ENCODE measurements at regions not wholly inside any gene's neighbourhood (a gene's known extent, or its start where the extent isn't known, plus 50 kb on each side); places are given as distances from the start of the nearest gene placed in this dataset.

DNA sequence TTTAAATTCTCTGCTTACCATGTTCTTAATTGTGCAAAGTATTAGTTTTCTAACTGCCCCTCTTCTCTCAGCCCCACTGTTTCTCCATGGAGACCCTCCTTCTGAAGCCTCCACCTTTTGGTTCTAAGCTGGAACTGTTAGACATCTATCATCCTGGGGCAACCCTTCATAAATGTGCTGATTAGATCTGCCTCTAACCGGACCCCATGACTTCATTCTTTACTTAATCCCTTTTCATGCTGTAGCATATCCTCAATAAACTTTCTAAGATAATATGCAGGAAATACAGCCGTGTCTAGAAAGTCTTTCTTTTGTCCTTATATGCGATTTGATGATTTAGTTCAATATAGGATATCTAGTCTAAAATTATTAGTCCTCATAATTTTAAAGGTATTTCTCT is 1020.1 kb downstream of the ADGRL2 start:
- H3K27ac Mint-ChIP-seq: no peak overlapping the region
- peaks cover 3% of the 10 kb centered on the region for H3K9me3 Mint-ChIP-seq
- no peaks in the 10 kb centered on the region for H3K36me3 Mint-ChIP-seq
- no peak for ATAC-seq
- no peaks in the 10 kb centered on the region for H3K27me3 Mint-ChIP-seq
- H3K4me3 Mint-ChIP-seq: no peak overlapping the region
- H3K4me1 Mint-ChIP-seq: peaks cover 8% of the 10 kb centered on the region

DNA sequence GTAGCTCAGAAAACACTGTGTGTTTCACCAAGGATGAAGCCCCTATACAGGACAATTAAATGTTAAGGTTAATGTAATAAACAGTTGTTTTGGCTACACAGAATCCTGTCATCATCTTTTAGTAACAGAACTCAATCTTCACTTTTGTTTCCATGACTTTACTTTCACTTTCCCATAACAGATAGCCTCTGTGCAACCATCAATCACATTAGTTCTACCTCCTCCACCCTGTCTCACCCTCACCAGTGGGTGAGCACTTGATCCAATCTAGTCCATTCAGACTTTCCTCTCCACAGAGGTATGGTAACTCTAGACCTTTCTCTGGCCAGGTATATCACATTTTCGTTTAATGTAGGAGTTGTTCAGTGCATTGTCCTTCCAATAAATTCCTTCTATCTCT is 1018.5 kb downstream of the ADGRL2 start:
- Mint-ChIP-seq H3K9me3 (peaks cover 3% of the 10 kb centered on the region), H3K36me3 (no peaks in the 10 kb centered on the region), H3K27me3 (no peaks in the 10 kb centered on the region), H3K27ac (no peak overlapping the region), H3K4me1 (peaks cover 8% of the 10 kb centered on the region), H3K4me3 (no peak overlapping the region)
- ATAC-seq: no peak

DNA sequence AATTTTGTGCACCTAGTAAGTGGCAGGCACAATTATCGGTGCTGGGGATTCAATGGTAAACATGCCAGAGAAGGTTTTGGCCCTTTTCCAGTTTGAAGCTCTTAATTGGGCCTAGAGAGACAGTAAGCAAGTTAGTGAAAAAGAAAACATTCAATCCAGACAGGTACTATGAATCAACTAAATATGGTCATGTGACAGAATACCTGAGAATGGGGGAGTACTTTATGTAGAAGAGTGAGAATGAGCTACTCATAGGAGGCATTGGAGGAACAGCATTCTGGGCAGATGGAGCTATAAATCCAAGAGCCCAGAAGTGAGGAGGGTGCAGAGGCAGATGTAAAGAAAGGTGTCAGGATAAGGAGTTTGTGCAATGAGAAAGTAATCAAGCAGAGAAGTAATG is 1017.9 kb downstream of the ADGRL2 start:
- Mint-ChIP-seq H3K9me3 (peaks cover 3% of the 10 kb centered on the region), H3K27ac (no peak overlapping the region), H3K27me3 (no peaks in the 10 kb centered on the region), H3K36me3 (no peaks in the 10 kb centered on the region), H3K4me3 (no peak overlapping the region), H3K4me1 (peaks cover 8% of the 10 kb centered on the region)
- ATAC-seq: no peak

DNA sequence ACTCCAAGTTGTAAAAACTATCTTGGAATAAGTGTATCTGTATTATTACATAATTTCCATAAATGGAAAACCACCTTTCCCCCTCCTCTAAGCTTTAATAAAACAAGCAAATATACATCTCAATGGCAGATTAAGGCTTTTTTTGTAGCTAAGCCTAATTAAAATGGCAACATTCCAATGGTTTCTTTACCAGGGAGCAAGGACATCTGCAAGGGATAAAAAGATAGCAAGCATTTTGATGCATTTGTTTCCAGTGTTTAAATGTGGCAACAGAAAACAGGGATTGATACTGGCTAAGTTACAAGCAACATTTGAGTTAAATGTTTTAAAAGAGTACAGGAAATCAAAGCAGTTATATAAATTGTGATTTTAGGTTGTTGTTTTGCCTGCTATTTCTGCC is 1012.7 kb downstream of the ADGRL2 start:
- H3K36me3 Mint-ChIP-seq: no peaks in the 10 kb centered on the region
- ATAC-seq: no peak
- no peaks in the 10 kb centered on the region for H3K4me1 Mint-ChIP-seq
- H3K27ac Mint-ChIP-seq: no peak overlapping the region
- H3K9me3 Mint-ChIP-seq: peaks cover 3% of the 10 kb centered on the region
- H3K27me3 Mint-ChIP-seq: no peaks in the 10 kb centered on the region
- no peak overlapping the region for H3K4me3 Mint-ChIP-seq

DNA sequence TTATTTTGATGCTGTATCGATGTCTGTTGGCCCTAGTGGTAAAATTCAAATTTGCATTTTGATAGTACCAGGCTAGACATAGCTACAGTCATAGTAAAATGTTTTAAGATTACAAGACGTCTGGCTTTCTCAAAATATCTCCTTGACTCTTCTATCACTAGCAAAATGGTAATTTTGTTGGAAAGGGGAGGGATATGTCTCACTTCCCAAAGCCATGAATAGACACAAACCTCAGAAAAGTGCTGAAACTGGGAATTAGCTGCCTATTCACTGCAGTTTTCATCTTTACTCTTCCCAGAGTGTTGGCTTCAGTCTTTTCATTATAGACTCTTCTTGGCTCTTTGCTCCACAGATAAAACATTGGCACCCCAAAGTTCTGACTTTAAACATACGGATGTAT is 1009.9 kb downstream of the ADGRL2 start:
- Mint-ChIP-seq H3K36me3 (no peaks in the 10 kb centered on the region), H3K27me3 (no peaks in the 10 kb centered on the region), H3K9me3 (no peaks in the 10 kb centered on the region), H3K27ac (no peak overlapping the region), H3K4me3 (no peak overlapping the region), H3K4me1 (no peaks in the 10 kb centered on the region)
- ATAC-seq: no peak

DNA sequence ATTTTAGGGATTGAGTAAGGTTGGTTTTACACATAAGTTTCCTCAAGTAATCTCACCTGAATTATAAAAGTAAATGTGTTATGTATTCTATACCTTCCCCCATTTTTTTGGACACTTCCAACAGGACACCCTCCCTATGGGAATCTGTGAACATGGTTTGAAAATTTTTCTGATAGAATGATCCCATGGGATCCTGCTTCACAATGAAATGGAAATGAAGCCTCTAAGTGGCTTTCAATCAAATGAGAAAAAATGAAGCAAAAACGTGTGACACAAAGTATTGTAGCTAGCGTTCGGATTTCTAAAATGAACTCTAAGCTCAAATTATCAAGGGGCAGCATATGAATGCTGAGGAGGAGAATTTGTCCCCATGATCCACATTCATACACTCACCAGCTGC is 1006.8 kb downstream of the ADGRL2 start:
- H3K4me1 Mint-ChIP-seq: no peaks in the 10 kb centered on the region
- H3K27me3 Mint-ChIP-seq: no peaks in the 10 kb centered on the region
- H3K9me3 Mint-ChIP-seq: no peaks in the 10 kb centered on the region
- no peak overlapping the region for H3K4me3 Mint-ChIP-seq
- no peak overlapping the region for H3K27ac Mint-ChIP-seq
- H3K36me3 Mint-ChIP-seq: no peaks in the 10 kb centered on the region
- no peak for ATAC-seq

DNA sequence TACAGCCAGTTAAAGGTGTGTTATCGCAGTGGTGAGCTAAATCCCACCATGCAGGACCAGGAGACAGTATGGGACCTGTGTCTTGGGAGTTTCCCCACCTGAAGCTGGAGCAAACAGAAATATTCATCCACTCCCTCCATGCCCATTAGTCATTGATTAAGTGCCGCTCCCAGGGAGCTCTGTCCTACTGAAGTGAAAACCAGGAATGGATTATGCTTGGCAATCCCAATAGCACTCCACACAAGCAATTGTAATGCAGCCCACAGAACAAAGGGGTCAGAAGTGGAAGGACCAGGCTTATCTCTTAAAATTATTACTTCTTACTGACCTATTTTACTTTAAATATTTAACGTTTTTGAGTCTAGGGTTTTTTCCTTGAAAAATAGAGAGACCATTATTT is 1005.4 kb downstream of the ADGRL2 start:
- no peak for ATAC-seq
- H3K36me3 Mint-ChIP-seq: no peaks in the 10 kb centered on the region
- H3K4me1 Mint-ChIP-seq: no peaks in the 10 kb centered on the region
- no peak overlapping the region for H3K27ac Mint-ChIP-seq
- no peaks in the 10 kb centered on the region for H3K27me3 Mint-ChIP-seq
- H3K9me3 Mint-ChIP-seq: no peaks in the 10 kb centered on the region
- H3K4me3 Mint-ChIP-seq: no peak overlapping the region

DNA sequence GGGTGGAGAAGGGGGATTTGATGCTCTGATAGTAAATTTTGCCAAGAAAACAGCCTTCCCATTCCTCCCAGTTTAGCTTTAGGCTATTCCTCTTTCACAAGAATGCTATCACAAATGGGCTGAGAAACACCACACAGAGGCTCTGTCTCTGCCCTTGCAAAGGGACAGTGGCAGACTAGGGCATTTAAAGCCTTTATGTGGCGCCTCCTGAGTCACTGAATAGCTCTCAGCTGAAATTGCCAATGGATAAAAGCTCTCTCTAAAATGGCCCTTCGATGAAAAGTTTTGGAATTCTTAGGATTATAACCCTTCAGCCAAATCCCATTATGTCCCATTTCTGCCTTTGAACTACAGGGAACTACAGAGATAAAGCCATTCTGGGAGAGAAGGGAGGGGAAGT is 1000.4 kb downstream of the ADGRL2 start:
- H3K4me3 Mint-ChIP-seq: no peak overlapping the region
- no peak for ATAC-seq

DNA sequence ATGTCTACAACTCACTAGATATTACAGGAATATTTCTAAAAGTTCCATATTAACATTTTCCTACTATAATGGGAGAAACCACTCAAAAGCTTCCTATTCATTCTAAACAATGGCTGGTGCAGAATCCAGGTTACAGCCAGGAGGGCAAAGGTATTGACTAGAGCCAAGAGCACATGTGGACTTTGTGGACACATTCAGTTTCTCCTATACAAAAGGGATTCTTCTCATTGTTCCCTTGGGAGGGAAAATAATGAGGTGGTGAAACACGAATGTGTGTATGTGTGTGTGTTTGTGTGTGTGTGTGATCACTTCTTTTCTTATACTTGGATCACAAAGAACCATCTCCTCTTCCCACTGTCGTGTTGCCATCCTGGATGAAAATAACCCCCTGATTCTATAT is 1000.0 kb downstream of the ADGRL2 start:
- H3K4me1 Mint-ChIP-seq: no peaks in the 10 kb centered on the region
- H3K4me3 Mint-ChIP-seq: no peak overlapping the region
- peaks cover 7% of the 10 kb centered on the region for H3K9me3 Mint-ChIP-seq
- no peaks in the 10 kb centered on the region for H3K27me3 Mint-ChIP-seq
- no peak for ATAC-seq
- H3K27ac Mint-ChIP-seq: no peak overlapping the region
- no peaks in the 10 kb centered on the region for H3K36me3 Mint-ChIP-seq

More for the DNA sequence above, 1000.4 kb downstream of the ADGRL2 start:
- Mint-ChIP-seq H3K27ac (no peak overlapping the region), H3K9me3 (peaks cover 7% of the 10 kb centered on the region), H3K36me3 (no peaks in the 10 kb centered on the region), H3K4me1 (no peaks in the 10 kb centered on the region), H3K27me3 (no peaks in the 10 kb centered on the region)

DNA sequence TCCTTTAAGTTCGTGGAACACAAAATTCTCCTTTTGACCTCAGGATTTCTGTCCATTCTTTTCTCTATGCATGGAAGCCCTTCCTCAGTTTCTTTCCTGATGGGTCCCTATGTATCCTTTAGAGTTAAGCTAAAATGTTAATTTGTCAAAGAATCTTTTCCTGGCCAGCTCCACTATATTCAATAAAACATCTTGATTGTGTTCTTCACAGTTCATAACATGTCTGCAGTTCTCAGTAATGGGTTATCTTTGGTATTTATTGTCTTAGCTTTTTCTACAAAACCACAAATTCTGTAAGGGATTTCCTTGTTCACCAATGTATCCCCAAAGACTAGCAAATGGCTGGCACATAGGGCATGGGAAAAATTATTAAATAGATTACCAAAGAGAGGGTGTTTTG is 998.5 kb downstream of the ADGRL2 start:
- H3K9me3 Mint-ChIP-seq: peaks cover 7% of the 10 kb centered on the region
- no peak for ATAC-seq
- no peaks in the 10 kb centered on the region for H3K4me1 Mint-ChIP-seq
- H3K4me3 Mint-ChIP-seq: no peak overlapping the region
- no peaks in the 10 kb centered on the region for H3K27me3 Mint-ChIP-seq
- H3K36me3 Mint-ChIP-seq: no peaks in the 10 kb centered on the region
- no peak overlapping the region for H3K27ac Mint-ChIP-seq

DNA sequence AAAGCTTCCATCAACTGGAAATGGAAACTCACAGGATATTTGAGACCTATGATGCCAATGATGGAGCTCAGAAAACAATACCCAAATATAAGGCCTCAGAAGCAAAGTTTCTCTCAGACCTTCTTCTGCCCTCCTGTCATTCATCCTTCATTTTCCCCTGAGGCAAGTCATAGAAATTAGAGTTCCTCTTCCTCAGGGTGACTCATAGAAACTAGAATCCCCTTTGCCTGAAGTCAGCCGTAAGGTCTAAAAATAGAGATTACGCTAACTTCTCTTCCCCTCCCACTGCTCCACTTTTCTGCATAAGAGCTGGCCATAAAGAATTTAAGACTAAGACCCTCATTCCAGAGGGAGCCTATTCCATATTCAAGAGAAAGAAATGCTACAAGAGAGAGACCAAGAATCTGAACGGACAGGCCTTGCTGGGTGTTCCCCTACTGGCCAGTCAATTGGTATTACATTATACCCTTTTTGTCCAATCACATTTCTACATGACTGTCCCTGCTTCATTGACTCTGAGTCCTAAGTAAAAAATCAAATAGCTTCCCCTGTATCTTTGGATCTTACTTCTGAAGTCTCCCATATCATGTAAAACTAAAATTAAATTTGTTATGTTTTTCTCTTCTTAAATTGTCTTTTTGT is 994.9 kb downstream of the ADGRL2 start:
- Mint-ChIP-seq H3K4me3 (no peak overlapping the region), H3K9me3 (peaks cover 10% of the 10 kb centered on the region), H3K27me3 (no peaks in the 10 kb centered on the region), H3K27ac (no peak overlapping the region), H3K36me3 (no peaks in the 10 kb centered on the region), H3K4me1 (no peaks in the 10 kb centered on the region)
- ATAC-seq: no peak

DNA sequence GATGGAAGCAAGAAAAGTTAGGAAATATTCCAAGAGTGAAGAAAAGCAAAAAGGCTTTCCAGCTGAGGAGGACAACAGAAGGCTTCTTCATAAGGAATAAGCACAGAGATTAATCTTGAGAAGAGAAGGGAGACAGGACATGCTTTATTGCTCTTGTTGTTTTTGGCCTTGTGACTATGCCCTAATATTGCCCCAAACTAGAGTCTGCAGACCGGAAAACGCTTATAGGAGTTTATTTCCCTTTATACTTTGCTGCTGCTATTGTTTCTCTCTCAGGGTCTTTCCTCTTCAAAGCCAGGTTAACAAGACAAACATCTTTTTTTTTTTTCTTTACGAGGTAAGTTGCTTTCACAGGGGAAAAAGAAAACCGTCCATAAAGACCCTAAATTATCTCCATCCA is 991.4 kb downstream of the ADGRL2 start:
- H3K4me3 Mint-ChIP-seq: no peak overlapping the region
- H3K27me3 Mint-ChIP-seq: no peaks in the 10 kb centered on the region
- no peaks in the 10 kb centered on the region for H3K36me3 Mint-ChIP-seq
- no peaks in the 10 kb centered on the region for H3K4me1 Mint-ChIP-seq
- ATAC-seq: no peak
- H3K27ac Mint-ChIP-seq: no peak overlapping the region
- peaks cover 6% of the 10 kb centered on the region for H3K9me3 Mint-ChIP-seq

DNA sequence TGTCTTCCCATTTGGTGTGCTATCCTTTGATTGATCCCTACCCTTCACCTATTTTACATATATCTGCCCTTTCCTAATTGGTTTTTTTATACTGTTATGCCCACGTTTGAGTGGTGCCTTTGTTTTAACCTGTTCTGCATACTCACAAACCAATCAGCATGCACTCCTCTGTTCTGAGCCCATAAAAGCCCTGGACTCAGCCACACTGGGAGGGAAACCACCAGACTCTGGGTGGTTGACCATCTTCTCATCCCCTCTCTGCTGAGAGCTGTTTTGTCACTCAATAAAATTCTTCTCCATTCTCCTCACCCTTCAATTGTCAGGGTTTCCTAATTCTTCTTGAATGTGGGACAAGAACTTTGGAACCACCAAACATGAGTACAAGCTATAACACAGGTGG is 989.8 kb downstream of the ADGRL2 start:
- no peaks in the 10 kb centered on the region for H3K4me1 Mint-ChIP-seq

DNA sequence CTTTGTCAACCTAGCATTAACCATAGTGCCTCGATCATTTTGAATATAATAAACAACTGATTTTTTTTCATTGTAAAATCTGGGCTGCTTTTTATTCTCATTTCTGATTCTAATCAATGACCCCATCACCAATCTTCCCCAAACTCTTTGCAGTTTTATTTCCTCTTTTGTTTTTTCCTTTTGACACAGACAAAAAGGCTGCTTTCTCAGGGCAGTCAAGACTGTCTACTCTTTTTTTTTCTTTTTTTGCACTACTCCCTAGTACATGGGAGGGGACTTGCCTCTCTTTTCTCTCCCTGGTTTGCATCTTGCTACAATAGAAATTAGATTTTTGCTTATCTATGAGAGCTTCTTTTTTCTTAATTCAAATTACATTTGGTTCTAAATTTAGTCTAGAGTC is 987.9 kb downstream of the ADGRL2 start:
- Mint-ChIP-seq H3K4me1 (no peaks in the 10 kb centered on the region), H3K27me3 (no peaks in the 10 kb centered on the region), H3K9me3 (peaks cover 6% of the 10 kb centered on the region), H3K27ac (no peak overlapping the region), H3K36me3 (no peaks in the 10 kb centered on the region), H3K4me3 (no peak overlapping the region)
- ATAC-seq: no peak

More for the DNA sequence above, 989.8 kb downstream of the ADGRL2 start:
- H3K4me3 Mint-ChIP-seq: no peak overlapping the region
- no peaks in the 10 kb centered on the region for H3K27me3 Mint-ChIP-seq
- no peaks in the 10 kb centered on the region for H3K36me3 Mint-ChIP-seq
- peaks cover 6% of the 10 kb centered on the region for H3K9me3 Mint-ChIP-seq
- H3K27ac Mint-ChIP-seq: no peak overlapping the region
- ATAC-seq: no peak

DNA sequence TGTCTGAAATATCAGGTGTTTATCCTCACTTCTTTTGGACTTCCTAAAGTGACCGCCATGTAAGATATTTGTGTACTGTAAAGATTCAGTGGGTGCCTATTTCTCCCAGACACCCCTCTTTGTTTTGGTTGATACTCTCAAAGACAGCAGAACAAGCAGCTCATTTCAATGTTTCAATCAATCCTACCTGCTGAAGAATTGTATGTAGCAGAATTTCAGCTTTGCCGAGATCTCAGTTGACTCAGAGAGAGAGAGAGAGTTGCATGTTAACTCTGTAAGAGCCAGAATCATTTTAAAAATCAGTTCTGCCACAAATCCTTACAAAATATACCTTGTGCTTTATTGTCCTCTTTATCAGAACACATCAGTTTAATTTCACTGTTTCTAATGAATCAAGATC is 987.3 kb downstream of the ADGRL2 start:
- H3K27ac Mint-ChIP-seq: no peak overlapping the region

DNA sequence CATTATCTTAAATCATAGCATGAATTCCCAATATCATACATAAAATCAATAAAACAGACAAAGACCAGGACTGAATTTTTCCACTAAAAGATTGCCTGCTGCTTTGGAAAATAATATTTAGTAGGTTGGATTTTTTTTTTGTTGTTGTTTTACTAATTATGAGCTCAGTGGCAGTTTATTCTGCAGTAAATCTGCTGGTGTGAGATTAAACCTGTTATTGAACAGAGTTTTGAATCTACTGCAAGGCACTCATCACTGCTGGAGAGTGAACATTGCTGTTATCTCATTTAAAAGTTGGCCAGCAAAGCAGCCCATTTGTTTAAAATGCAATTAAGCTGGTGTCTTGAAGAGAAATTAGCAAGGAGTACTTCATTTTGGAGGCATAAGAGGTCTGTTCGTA is 986.1 kb downstream of the ADGRL2 start:
- H3K4me1 Mint-ChIP-seq: no peaks in the 10 kb centered on the region
- no peaks in the 10 kb centered on the region for H3K27me3 Mint-ChIP-seq
- H3K36me3 Mint-ChIP-seq: no peaks in the 10 kb centered on the region
- ATAC-seq: no peak
- no peak overlapping the region for H3K27ac Mint-ChIP-seq
- H3K9me3 Mint-ChIP-seq: peaks cover 6% of the 10 kb centered on the region
- no peak overlapping the region for H3K4me3 Mint-ChIP-seq

More for the DNA sequence above, 987.3 kb downstream of the ADGRL2 start:
- no peak overlapping the region for H3K4me3 Mint-ChIP-seq
- peaks cover 6% of the 10 kb centered on the region for H3K9me3 Mint-ChIP-seq
- H3K27me3 Mint-ChIP-seq: no peaks in the 10 kb centered on the region
- H3K4me1 Mint-ChIP-seq: no peaks in the 10 kb centered on the region
- ATAC-seq: no peak
- H3K36me3 Mint-ChIP-seq: no peaks in the 10 kb centered on the region
